Globus pallidus (tissue), 1 donor: ENCODE measurements at regions not wholly inside any gene's neighbourhood (a gene's known extent, or its start where the extent isn't known, plus 50 kb on each side); places are given as distances from the start of the nearest gene placed in this dataset.
"Not testable (repeated sequence)": the region's sequence is repeated elsewhere in the genome, so short reads cannot be mapped to it uniquely, and the experiment has no call there.

Experiments used
- DNase-seq: peaks from one replicate; pipeline ENCODE4 v3.0.0-alpha.2; 2015; ENCODE audit warnings: low spot score

DNA sequence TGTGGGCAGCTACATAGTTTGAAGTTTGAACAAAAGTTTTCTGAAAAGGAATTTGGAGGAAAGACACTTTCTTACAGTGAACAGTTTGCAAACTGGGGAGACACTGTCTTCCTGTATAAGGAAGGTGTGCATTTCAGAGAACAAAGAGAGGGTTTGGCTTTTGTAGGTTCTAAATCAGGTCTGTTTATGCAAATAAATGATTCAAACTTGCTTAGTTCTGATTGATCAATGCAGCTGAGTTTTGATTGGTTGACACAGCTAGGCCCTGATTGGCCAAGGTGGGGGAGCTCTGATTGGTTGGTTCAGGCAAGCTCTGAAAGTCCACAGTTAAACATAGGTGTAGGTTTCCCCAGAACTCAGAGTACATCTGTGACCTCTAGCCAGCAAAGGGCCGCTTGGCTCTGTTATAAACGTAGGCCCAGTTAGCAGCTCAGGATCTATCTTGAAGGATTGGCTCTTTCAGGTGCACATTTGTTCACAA lies 63.0 kb upstream of the ENPP6 start:
- DNase-seq: no peak

DNA sequence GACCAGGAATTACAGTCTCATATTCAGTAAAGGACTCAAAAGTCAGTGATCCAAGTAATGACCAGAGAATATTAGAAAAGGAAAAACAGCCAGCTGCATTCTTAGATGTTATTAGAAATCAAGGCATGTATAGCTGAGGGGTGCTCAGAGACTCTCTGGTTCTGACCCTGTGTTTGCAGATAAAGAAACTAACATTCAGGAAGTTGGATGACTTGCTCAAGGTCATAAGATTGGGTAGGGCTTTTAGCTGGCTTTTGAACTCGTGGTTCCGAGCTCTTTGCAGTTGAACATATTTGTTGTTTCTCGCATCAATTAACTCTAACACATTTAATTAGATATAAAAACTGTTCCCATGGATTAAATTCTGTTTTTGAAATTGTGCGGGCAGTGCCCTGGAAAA lies 62.5 kb upstream of the ENPP6 start:
- no peak for DNase-seq

DNA sequence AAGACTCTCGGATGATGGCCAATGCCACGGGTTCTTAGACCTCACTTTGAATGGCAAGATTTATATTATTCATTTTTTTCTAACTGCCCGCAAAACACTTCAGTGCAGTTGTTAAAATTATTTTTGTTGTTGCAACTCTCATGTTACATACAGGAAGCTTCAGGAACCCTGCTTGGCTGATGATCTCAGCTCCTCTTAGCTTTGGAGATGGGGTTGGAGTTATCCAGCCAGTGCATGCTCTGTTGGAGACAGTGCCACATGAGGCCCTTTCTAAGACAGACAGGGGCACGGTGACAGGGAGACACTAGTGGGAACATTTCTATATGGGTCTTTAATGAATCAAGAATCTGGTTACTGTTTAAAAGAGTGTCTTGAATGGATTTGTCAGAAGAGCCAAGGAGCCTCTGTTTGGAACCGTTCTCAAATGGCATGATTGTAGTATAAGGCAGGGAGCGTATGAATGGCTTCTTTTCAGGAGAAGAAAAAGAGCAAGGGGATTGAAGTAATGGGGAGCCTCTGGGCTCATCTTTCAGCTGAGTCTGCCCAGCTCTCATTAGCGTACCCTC lies 61.9 kb upstream of the ENPP6 start:
- DNase-seq: no peak

DNA sequence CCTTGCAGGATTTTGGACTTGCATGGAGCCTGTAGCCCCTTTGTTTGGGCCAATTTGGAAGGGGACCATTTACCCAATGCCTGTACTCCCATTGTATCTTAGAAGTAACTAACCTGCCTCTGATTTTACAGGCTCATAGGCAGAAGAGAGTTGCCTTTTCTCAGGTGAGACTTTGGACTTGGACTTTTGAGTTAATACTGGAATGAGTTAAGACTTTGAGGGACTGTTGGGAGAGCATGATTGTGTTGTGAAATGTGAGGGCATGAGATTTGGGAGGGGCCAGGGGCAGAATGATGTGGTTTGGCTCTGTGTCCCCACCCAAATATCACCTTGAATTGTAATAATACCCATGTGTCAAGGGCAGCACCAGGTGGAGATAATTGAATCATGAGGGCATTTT lies 60.1 kb upstream of the ENPP6 start:
- not testable (repeated sequence) for DNase-seq

DNA sequence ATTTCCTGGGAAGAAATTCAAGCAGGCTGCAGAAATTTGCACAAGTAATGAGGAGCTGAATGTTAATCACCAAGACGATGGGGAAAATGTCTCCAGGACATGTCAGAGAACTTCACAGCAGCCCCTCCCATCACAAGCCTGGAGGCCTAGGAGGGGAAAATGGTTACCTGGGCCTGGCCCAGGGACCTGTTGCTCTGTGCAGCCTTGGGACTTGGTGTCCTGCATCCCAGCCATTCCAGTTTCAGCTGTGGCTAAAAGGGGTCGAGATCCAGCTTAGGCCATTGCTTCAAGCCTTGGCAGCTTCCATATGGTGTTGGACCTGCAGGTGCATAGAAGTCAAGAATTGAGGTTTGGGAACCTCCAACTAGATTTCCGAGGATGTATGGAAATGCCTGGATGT lies 59.3 kb upstream of the ENPP6 start:
- DNase-seq: not testable (repeated sequence)

DNA sequence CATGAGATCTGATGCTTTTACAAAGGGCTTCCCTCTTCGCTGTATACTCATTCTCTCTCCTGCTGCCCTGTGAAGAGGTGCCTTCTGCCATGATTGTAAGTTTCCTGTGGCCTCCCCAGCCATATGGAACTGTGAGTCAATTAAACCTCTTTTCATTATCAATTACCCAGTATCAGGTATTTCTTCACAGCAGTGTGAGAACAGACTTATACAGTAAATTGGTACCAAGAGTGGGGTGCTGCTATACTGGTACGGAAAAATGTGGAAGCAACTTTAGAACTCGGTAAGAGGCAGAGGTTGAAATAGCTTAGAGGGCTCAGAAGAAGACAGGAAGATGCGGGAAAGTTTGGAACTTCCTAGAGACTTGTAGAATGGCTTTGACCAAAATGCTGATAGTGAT lies 58.7 kb upstream of the ENPP6 start:
- not testable (repeated sequence) for DNase-seq

DNA sequence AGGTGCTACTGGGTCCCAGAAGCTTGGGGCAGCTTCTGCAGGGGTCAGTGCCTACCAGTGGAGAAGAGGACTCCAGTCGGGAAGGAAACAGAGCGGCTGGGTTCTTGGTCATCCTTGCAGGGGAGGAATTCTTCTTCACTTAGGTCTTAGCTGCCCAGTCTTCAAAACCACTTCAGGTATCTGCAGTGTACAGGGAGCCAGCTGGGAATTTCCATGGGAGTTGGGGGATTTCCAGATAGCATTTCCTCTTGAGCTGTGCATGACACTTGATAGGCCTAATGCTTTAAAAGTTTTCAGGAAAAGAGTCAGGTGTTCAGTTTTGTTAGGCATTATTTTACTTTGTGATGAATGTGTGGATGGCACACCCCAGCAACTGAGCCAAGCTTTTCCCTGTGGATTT lies 58.1 kb upstream of the ENPP6 start:
- DNase-seq: no peak

DNA sequence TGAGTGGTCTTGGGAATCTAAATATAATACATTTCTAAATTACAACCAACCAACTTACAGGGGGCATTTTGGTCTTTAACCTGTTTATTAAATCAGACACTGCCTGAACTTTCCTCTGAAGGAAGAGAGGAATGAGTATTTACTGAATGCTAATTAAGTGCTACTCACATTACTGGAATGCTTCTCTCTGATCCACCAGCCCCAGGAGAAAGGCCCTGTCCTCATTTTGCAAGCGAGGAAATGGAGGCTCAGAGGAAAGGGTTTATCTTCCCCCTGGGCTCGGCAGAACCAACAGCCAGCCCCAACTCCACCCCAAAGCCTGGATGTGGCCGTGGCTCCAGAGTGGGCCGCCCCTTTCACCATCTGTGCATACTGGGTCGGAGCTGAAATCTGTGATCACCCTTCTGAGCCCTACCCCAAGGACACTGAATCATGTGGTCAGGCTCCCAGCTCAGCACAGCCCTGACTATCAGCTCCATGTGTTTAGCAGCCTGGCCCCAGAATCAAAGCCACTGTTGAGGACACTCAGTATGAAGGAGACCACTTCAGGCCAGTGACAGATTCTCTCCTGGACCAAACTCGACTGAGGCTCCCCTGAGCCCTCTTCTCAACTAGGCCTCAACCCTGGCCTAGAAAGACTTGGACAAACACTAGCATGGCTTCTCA lies 56.7 kb upstream of the ENPP6 start:
- DNase-seq: no peak

DNA sequence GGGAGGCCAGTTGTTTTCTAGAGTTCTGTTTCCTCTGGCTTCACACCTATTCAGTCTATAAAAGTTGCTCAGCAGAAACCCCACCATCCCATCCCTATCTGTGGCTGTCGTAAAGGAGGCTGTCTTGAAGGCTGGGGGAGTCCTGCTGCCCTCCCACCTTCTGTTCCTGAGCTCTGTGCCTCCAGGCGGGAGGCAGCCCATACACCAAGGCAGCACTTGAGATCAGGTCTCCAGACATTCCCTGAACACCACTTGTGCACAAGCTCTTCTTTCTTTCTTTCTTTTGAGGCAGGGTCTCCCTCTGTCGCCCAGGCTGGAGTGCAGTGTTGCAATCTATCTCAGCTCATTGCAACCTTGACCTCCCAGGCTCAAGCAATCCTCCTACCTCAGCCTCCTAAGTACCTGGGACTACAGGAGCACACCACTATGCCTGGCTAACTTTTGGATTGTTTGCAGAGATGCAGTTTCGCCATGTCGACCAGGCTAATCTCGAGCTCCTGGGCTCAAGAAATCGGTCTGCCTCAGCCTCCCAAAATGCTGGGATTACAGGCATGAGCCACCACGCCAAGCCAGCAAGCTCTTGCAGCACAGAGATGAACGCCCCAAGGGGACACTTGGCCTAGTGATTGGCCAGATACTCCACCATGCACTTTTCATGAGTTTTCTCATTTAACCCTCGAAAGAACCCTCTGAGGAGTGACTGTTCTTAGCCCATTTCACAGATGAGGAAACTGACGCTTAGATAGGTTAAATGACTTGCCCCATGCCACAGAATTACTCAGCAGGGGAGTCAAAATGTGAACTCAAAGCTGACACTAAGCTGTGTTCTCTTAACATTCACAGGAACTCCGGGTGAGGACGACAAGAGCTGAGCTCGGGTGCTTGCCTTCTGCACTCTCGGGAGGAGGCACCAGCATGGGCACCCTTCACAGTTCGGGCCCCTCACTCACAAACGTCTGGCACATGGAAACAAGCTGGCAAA lies 55.8 kb upstream of the ENPP6 start:
- no peak for DNase-seq

DNA sequence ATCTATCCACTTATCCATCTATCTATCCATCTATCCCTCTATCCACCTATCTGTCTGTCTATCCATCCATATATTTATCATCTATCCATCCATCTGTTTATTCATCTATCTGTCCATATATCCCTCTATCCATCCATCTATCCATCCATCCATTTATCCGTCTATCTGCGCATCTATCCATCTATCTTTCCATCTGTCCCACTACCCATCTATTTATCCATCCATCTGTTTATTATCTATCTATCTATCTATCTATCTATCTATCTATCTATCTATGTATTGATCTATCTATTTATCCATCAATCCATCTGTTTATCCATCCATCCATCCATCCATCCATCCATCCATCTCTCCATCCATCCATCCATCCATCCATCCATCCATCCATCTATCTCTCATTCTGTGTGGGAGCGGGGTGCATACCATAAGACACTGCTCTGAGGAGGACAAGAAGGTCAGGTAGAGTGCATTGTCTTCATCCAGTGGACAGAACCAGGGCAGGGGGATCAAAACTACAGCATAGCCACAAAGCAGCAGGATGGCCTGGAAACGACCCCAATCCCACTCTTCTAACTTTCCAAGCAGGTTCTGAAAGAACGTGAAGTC lies 53.2 kb upstream of the ENPP6 start:
- DNase-seq: no peak

DNA sequence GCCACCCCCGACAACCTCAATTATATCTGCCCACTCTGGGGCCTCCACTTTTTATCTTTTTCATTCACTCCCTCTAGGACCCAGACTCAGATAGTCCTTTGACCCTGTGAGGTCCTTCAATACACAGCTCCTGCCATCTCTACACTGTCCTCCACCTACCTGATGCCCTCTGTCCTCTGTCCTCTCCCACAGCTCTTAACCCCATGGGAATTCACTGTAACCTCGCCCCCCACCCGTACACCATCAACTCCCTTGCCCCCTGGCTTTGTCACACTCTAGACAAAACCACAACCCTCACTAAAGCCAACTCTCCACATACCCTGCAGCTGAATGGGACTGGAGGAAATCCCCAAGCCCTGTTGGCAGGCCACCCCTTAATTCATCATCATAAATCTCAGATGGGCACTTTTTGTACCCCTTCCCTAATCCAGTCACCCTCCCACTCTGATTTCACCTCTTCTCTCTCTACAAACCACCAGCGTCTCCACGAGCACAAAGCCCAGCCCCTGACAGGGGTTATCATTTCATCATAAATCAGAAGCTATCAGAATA lies 52.3 kb upstream of the ENPP6 start:
- DNase-seq: no peak

DNA sequence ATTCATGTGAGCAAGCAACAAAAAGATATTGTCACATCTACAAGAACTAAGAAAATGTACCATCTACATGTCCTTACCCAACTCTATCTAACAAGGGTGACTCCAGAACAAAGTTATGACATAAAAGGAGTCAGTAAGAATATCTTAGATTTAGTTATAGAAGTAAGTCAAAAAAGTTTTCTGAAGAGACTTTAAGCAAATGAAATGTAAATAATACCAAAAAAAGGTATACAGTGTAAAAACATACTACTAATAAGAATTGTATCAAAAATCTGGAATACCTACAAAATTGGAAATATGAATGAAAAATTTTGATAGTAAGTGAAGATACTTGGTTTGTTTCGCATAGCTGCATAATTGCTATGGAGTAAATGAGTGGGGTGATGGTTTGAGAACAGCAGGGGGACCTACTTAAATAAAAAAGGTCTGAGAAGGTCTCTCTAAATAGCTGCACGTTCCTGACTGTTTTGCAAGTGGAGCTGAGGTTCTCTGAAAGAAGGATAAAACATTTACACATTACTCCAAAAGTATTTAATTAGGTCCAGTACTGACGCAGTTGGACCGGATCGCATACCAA lies 51.0 kb upstream of the ENPP6 start:
- no peak for DNase-seq

DNA sequence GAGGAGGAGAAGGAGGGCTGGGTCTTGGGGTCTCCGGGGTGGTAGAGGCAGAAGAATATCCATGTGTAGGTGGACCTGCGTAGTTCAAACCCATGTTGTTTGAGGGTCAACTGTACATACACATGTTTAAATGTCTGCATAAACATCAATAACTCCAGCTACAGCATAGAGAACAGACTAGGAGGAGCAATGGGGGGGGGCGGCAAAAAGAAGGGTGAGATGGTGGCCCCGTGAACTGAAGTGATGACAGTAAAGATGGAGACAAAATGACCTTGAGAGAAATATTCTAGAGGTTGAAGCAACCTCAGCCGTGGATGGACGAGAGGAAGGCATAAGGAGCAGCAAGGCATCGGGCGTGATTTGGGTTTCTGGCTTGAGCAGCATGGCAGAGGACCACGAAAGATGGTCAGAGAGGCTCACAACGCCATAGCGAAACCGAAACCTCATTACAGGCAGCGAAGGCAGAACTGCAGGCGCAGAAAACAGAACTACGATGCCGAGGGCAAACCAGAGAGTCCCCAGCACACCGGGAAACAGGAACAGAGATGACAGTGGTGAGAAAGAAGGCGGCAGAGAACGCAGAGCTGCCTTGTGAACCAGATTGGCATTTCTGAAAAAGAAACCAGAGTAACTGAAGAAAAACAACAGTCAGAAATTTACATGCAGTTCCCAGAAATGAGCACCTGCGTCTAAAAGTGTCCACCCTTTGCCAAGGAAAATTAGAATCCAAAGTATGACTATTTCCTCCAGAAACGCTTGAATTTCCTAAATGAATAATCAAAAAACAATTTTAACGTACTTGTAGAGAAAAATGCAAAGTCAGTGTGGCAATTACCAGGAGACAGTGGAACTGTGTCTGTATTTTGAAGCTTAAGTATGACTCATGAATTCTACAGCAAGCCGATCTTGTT lies 50.3 kb upstream of the ENPP6 start:
- no peak for DNase-seq
